HT-29 (cell line): ENCODE measurements at regions not wholly inside any gene's neighbourhood (a gene's known extent, or its start where the extent isn't known, plus 50 kb on each side); places are given as distances from the start of the nearest gene placed in this dataset.
"Not testable (repeated sequence)": the region's sequence is repeated elsewhere in the genome, so short reads cannot be mapped to it uniquely, and the experiment has no call there.

ENCODE experiments used
- DNase-seq: peaks from one replicate; pipeline ENCODE4 v3.0.0-alpha.2; 2015; ENCODE audit warnings: low spot score

GRCh38 chr9:41075671-41076070, 52.8 kb downstream of the FOXD4L6 start:
- not testable (repeated sequence) for DNase-seq

- DNase-seq, result not testable (repeated sequence)
Observed at GRCh38 chr9:41074356-41074942, 54.0 kb downstream of the FOXD4L6 start.

DNA sequence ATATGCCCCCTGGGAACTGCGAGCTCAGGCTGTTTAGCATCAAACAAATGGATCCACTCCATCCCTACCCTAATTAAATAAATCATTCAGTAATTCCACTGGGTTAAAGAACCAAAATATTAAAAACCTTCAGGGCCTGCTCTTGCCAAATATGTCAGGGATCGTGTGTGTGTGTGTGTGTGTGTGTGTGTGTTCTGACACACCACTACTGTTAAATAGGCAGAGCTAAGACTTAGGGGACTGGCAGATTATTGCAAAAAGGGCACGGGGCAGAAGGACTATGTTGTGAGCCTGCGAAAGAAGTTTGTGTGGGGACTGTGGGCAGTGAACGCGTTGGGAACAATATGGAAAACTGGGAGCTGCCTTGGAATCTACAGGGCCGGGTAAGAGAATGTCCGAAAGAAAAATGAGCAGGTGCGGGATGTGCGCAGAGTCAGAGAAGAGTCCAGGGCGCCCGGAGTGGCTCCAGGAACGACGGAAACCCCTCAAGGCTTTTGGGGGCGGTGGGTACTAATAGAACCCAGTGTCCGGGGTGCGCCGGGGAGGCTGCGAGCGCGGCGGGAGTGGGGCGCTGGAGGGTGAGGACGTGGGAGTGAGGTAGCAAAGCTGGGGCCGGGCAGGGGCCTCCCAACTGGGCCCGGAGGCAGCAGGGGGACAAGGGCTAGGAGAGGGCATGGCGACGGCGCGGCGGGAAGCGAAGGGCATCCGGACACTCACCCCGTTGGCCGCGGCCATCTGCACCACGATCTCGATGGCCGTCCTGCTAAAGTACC, 54.8 kb downstream of the FOXD4L6 start:
- DNase-seq, result not testable (repeated sequence)

- not testable (repeated sequence) for DNase-seq
Observed at GRCh38 chr9:41064125-41064795, 64.2 kb downstream of the FOXD4L6 start.

DNA sequence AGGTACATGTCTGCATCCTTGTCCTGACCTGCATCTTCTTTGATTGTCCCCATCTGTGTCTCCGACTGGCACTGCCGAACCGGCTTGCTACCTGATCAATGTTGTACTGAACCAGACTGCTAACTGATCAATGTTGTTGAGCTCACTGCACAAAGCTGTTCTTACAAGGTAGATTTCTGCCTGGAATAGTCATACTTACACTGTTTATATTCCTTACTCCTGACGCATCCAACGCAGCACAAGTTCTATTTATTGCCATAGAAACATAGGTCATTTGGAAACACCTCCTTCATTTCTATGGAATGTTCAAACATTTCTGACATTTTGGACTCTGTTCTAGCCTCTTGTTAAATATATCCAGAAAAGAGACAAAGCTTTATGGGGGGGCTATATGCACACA, 65.2 kb downstream of the FOXD4L6 start:
- not testable (repeated sequence) for DNase-seq

DNA sequence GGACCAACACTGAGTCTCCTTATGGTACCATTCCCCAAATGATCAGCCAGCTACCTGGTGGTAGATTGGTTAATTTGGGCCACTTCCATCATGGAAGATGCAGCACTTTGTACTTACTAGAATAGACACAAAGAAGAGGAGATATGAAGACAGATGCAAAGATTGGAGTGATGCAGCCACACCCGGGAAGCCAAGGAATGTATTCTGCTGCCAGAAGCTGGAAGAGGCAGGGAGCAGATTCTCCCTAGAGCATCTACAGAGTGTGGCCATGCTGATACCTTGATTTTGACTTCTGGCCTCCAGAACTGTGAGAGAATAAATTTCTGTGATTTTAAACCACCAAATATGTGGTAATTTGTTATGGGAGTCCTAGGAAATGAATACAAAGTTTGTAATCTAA, 68.9 kb downstream of the FOXD4L6 start:
- not testable (repeated sequence) for DNase-seq

GRCh38 chr9:41053666-41054363, 74.7 kb downstream of the FOXD4L6 start:
- DNase-seq, result not testable (repeated sequence)

DNA sequence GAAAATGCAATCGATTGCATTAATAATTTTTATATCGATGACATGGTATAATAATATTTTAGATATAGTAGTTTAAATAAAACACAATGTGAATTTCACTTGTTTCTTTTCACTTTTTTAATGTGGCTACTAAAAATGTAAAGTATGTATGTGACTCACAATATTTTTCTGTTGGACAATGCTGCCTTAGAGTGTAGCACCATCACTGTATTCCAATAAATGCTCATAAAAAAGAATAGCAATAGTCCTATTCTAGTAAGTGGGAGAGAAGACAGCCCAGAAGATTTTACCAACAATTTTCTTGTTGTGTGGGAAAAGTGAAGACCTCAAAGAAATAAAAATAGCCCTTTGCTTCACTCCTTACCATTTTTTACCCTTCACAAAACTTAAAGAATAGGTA, 79.8 kb downstream of the FOXD4L6 start:
- not testable (repeated sequence) for DNase-seq

- DNase-seq, result not testable (repeated sequence)
Observed at GRCh38 chr9:41047792-41048191, 80.7 kb downstream of the FOXD4L6 start.

DNA sequence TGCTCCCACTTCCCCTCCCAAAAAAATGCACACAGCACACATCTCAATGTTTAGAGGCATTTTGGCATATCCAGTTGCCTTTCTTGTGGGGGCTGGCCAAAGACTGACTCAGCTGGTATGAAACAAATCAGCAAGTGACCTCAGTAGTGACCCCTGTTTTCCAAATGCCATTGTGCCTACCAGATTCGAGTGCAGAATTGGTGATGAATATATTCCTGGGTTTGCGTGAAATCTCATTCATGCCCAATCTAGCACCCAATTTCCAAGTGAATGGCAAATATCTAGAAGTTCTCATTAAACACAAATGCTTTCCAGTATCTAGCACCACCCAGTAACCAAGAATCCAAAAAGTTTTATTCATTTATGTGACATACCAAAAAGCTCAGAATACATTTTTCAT, 83.6 kb downstream of the FOXD4L6 start:
- DNase-seq, result not testable (repeated sequence)

DNA sequence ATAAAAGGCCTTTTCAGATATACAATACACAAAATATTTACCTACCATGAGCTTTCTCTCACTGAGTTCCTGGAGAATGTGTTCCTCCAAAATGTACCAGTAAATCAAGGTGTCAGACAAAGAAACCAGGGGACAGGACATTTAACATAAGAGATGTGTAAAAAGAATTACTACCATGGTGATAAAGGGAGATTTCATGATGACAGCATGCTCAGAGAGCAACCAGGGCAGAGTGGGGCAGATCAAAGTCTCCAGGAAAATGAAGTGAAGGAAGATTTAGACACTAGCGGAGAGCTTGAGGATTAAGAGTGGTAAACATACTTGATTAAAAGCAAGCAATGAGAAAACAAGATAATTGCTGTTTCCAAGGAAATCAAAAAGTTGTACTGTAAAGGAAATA, 85.0 kb downstream of the FOXD4L6 start:
- peak; percentile 8 for DNase-seq

DNA sequence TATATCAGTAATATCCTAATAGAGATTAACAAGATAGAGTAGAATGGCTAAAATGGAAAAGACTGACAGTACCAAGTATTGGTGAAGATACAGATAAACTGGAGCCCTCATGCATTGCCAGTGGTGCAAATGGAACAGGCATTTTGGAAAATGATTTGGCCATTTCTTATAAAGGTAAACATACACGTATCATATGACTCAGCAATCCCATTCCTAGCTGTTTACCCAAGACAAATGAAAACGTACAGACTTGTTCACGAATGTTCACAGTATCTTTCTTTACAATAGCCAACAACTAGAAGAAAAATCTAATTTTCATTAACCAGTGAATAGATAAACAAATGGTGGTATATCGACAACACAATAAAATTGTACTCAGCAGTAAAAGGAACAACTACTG, 86.4 kb downstream of the FOXD4L6 start:
- DNase-seq, result not testable (repeated sequence)

DNA sequence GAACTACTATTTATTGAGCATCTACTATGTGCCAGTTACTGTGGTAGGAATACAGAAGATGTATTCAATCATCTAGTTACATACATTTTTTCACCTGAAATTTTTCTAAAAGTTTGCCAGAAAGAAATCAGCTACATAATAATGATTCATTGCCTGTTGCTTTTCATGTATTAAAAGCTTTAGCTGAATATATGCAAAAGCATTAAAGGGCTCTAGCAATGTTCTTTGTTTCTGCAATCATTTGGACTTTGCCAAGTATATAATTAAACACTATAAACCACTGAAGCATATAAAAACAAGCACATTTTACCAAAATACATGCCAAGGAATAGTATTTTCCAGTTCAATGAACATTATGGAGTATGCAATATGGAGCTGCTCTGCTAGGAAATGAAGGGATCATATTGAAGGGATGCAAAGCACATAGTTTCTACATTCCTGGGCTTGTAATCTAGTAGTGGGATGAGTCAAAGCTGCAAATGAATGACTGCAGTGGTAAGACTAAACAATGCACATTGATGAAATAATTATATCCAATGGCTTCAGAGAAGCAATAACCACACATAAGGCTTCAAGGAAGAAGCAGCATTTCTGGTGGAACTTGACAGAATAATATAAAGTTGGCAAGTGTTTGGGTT, 87.7 kb downstream of the FOXD4L6 start:
- not testable (repeated sequence) for DNase-seq

DNA sequence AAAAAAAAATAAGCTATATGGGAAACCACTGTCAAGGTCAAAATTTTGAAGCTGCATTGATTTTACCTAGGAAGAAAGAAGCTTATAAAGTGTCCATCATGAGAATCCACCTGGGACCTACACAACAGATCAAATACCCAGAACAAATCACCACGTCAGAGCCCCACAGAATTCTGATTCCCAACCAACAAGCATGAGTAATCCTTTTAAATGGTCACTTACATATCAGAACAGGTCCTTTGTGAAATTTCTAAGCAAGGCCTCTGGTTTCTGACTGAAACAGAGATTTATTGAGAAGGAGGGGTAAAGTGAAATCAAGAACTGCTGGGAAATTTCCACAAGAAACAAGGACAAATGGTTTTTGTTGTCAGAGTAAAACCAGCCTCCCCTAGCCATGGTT, 93.2 kb downstream of the FOXD4L6 start:
- not testable (repeated sequence) for DNase-seq

DNA sequence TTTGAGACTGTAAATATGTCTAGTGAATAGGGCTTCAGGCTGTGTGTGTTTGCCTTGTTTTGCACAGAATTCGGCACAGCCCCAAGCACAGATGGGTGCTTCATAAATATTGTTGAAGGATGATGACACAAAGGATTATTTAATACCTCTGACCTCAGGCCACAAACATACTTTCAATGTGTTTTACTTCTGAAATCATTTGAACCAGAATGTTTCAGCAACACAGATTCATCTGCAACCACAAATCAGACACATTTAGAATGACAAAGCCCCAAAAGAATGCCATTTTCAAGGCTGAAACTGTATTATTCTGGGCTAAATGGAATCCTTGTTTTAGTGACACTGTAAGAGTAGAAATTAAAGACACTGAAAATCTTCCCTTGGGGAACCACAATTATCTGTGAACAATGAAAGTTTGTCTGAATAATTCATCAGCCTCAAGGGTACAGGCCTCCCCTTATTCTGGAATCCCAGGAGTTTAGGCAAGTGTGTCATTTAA, 93.7 kb downstream of the FOXD4L6 start:
- DNase-seq, result not testable (repeated sequence)

- DNase-seq, result not testable (repeated sequence)
Observed at GRCh38 chr9:41033877-41034276, 94.6 kb downstream of the FOXD4L6 start.

DNA sequence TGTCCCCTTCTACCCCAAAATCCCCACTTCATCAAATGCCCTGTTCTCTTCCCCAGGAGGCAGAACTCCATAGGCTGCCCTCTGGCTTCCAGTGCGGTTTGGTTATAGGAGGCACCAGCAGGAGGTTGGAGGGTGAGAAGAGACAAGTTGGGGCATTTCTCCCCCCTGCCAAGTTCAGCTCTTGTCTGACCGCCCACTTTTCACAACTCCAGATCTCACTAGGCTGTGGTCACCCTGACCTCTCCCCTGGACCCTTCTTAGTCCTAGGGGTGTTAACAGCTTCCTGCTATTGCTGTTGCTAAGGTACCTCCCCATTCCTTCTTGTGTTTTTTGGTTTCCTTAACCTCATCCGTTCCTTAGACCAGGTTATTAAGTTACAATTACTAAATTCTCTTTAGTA, 95.1 kb downstream of the FOXD4L6 start:
- not testable (repeated sequence) for DNase-seq

DNA sequence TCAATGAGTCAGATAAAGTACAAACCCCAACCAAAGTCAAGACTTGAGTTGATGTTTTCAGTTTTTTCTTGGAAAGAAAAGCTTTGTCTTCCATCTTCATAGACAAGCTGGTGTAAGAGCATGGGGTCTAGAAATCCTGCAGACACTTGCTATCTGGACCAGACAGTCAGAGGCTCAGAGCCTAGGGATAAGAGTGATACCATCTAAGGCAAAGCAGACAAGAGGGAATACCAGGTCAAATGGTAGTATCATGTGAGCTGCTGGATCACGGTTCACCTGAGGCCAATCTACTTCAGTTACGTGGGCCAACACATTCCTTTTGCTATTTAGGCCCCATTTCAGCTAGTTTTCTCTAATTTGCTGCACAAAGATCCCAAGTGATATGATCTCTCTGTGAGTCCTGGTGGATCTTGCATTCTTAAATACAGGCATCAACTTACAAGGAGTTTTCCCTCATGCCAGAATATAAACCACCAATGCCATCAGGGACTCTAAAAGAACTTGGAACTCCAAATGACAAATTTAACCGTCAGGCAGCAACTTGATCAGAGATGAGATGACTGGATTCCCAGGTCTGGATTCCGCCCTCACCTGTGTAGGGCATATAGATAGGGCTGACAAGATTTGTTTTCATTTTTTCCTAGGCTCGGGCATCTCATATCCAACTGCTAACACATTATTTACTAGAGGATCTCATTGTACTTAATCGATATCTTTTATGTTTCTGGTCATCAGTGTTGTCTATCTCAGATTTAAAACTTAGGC, 101.4 kb downstream of the FOXD4L6 start:
- DNase-seq, result not testable (repeated sequence)

GRCh38 chr9:41022365-41022764, 106.1 kb downstream of the FOXD4L6 start:
- DNase-seq, result not testable (repeated sequence)

- not testable (repeated sequence) for DNase-seq
Observed at GRCh38 chr9:41019858-41020562, 108.5 kb downstream of the FOXD4L6 start.
